HG03521 (cell line): ENCODE measurements at regions not wholly inside any gene's neighbourhood (a gene's known extent, or its start where the extent isn't known, plus 50 kb on each side); places are given as distances from the start of the nearest gene placed in this dataset.

Source experiments
- ATAC-seq: cut with Tn5 transposase; IDR thresholded peaks from one replicate; pipeline ENCODE4 v1.9.1; 2021; ENCODE audit warnings: mild to moderate bottlenecking, moderate library complexity; ENCODE audit not compliant: unreplicated experiment

DNA sequence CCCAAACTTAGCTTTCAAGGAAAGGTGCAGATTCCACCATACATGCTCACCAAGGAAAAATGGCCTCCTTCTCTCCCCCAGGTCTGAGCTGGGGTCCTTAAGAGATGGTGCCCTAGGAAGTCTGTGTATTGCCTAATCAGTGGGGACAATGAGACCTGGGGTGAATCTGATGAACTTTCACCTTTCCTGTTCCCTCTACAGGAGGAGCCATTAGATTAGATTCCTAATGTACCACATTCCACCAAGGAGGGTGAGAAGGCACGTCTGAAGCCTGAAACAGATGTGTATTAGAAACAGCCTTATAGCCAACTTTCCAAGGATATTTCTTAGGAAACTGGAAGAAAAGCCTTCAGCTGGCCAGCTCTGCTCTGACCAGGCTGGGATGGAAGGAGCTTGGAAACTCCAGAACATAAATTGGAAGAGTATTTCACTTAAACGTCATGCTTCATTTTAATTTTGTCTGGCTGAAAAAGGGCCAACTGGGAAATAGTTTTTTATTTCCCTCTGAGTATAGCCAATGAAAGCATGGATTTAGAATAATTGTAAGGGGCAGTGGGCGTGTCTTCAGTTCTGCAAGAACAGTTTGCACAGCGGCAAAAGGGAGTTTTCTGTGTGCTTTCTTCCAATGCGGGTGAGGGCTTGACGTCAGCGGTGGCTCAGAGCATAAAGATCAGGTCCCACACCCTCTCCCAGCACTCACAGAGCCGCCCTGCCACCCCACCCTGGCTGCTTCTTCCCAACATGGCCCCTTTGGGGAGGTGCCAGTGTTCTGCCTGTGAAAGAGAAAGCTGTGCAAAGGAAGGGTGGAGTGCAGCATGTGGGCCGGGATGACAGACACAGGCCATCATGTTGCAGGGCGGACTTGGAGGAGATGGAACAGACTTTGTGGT, 210.9 kb downstream of the ESM1 start:
- no peak for ATAC-seq

DNA sequence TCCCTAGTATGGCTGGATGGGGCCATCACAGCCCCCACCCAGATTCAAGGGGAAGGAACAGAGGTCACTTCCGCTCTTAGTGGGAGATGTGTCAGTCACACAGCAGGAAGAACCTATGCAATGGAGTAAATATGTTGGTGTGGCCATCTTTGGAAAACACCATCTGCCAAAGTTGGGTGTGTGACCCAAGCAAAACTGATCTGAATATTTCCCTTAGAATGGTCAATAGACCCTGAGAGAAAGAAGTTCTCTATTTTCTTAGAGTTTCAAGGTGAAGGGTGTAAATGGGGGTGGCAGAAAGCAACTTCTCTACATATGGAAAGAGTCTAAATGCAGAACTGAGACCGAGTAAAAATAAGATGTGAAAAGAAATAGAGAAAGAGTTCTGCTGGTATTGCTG, 212.7 kb downstream of the ESM1 start:
- ATAC-seq, result no peak

DNA sequence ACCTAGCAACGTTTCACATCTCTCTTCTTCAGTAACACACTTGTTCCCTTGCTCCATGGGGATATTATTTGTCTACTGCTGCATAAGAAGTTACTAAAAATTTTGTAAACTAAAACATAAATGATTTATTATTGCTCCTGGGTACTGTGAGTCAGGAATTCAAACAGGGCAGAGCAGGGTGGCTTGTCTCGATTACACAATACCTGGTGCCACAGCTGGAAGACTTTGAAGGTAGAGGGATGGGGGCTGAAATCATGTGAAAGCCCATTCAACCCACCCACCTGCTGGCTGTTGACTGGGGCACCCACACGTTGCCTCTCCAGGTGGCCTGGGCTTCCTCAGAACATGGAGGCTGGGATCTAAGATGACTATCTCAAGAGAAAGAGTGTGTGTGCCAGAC, 213.2 kb downstream of the ESM1 start:
- no peak for ATAC-seq

DNA sequence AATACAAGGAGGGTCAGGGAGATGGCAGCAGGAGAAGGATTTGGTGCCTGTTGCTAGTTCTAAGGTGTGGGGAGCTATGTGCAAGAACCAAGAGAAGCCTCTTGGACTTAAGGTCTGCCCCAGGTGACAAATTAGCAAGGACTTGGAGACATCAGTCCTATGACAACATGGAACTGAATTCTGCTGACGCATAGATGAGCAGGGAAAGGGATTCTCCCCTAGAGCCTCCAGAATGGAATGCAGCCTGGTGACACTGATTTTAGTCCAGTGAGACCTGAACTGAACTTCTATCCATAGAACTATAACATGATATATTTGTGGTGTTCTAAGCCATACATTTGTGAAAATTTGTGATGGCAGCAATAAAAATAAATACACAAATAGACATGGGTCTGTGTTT, 215.6 kb downstream of the ESM1 start:
- ATAC-seq, result no peak

DNA sequence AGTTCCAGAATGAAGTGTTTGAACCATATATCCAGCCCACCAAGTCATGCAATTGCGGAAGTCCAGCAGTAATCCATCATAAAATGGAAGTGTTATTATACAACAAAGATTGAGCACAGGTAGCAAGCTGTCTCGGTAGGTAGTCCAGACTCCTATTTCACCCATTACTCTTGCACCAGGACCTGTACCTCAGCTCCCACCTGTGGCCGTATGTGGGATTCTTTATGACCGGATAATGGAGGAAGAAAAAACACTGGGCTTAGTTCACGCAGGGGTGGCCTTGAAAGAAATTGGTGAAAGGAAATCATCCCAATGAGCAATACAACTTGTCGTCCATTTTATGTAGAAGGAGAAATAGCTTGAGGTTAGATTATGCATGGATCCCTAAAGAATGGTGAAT, 216.3 kb downstream of the ESM1 start:
- no peak for ATAC-seq

DNA sequence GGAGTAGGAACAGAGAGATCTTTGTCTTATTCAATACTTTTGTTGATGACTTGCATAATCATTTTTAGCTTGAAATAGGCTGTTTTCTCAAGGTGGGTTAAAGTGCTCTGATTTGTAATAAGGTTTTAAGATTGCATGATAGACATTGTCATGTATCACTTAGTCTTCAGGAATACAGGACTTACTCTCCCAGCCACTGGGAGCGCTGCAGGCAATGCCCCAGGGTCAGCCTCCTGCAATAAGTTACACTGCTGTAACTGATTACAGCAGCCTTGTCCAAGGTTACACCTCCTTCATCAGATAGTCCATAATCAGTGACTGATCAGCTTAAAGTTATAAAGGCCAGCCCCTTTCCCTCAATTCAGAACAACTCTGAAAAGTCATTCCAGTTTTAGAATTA, 218.6 kb downstream of the ESM1 start:
- no peak for ATAC-seq

DNA sequence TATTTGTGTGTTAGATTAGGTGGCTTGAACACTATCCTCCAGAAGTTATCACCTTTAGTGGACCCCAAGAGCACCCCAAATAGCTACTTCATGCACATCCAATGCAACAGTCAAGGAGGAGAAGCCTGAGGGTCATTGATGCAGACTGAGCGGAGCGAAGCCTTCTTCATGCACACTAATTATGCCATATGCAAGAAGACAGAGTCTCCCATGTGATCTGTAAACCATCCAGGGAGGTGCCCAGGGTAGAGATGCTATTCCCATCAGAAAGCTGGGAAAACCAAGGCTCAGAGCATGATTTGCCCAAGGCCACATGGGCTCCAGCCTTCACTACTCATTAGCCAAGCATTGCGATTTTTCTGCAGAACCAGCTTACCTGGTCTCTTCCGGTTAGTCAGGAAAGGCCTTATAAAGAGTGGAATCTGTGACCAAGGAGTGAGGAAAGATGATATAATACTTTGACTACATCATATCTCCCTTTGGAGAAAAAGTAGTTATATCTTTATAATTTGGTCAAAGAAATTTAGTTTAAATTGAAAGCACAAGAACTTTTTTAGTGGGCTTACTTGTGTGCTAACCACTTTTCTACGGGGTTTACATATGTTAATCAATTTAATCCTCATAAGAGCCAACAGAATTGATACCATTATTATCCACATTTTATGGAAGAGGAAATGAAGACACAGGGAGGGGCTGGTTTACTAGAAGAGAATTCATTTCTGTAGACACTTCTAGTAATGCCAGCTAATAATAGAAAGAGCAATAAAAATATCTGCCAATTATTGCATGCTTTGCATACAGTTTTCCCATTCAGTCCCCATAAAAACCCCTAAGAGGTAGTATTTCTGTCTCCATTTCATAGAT, 220.0 kb downstream of the ESM1 start:
- ATAC-seq, result no peak

DNA sequence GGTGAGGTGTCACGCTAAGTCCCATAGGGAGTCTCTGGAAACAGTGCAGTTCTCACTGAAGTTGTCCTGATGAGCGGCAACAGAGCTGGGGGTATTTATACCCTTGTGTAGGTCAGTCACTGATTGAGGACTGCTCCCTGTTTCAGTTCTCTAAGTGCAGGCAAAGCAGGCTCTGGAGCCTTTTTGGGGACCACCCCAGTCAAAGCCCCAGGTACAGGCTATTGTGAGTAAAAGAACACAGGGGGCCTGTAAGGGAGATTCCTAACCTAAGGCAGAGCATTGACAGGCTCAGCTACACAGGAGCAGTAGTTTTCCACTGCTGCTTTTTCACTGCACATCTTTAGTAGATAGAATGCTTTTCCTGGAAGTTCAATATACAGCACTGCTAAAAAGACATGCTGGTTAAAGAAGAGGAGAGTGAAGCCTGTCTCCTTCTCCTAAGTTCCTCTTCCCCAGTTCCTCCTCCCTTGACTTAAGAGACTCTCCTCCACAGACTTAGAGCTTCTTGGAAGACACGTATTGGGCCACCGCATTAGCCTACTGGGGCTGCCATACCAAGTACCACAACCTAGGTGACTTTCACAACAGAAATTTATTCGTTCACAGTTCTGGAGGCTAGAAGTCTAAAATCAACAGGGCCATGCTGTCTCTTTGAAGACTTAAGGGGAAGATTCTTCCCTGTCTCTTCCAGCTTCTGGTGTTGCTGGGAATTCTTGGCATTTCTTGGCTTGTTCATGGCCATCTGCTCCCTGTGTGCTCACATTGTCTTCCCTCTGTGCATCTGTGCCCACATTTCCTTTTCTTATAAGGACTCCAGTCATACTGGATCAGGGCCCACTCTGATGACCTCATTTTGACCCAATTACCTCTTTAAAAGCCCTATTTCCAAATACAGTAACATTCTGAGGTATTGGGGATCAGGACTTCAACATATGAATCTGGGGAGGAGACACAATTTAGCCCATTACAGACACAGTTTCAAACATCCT, 221.0 kb downstream of the ESM1 start:
- no peak for ATAC-seq

DNA sequence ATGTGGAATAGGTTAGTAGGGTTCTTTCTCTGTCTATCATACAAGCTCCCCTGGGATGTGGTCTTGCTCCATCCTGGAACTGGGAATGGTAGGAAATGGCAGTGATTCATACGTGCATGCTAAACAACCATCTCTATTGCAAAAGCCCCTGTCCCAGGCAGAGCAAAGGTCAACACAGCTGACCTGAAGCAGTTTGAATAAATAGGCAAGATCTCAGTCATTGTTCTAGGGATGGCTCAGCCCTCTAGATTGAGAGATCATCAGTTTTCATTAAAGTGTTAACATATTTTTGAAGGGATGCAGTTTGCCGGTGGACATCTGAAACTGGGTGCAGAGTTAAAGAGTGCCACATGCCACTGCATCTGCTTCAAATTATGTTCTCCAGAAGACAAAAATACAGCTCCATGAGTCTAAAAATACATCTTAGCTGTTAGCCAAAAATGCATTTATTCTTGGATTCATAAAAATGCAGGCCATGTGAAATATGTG, 224.1 kb downstream of the ESM1 start:
- ATAC-seq, result no peak

DNA sequence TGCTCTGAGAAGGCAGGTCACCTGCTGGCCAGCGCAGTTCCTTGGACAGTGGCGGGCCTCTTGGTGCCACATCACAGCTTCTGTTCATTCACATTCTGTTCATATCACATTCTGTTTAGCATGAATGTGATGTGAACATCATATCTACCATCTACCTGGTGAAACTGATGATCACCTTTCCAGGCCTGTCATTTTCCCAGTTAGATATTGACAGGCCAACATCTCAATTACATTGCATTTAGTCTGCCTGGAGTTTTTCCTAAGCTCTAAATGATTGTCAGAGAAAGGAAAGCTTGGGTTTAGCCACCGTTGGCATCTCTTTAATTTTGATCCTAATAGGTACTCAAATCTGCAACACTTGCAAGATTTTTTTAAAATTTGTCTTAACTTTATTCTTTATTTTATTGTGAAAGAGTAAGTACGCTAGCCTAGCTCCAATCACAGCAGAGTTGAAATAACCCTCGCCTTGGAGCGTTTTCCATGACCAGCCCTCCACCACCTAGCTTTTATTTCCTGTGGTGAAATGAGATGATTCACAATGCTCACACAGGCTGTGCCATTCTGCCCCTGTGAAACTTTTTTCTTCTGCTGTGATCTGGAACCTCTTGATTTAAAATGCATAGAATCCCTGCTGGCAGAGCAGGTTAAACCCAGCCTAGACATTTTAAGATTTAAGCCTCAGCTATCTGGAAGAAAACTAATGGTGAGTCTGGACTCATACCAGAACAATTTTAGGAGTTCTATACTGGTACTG, 225.0 kb downstream of the ESM1 start:
- no peak for ATAC-seq

DNA sequence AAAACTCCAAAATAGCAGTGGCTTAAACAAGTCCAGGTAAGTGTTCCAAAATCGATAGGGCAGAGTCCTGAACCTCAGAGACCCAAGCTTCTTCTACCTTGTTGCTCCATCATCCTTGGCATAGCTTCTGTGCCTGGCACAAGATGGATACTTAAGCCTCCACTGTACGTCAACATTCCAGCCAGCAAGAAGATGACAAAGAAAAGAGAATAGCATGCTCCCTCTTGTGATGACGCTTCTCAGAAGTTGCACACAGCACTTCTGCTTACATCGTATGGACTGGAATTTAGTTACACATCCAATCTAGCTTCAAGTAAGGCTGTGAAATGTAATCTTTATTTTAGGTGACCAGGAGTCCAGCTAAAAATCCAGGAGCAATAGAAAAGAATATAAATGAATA, 227.4 kb downstream of the ESM1 start:
- no peak for ATAC-seq

DNA sequence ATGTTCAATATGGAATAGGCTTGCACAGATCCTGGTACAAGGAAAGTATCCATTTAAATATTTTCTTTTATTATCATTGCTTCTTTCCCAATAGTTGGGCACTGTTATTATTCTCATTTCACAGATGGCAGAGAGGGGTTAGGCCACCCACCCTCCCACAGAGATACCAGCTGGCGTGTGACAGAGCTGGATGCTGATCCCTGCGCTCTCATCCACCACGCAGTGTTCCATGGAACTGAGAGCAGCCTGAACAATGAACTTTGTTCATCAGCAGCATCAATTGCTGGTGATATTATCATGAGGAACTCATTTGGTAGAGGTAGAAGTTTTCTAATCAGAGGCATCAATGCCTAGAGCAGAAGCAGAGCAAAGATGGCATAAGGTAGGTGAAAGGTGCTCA, 227.9 kb downstream of the ESM1 start:
- ATAC-seq, result no peak

DNA sequence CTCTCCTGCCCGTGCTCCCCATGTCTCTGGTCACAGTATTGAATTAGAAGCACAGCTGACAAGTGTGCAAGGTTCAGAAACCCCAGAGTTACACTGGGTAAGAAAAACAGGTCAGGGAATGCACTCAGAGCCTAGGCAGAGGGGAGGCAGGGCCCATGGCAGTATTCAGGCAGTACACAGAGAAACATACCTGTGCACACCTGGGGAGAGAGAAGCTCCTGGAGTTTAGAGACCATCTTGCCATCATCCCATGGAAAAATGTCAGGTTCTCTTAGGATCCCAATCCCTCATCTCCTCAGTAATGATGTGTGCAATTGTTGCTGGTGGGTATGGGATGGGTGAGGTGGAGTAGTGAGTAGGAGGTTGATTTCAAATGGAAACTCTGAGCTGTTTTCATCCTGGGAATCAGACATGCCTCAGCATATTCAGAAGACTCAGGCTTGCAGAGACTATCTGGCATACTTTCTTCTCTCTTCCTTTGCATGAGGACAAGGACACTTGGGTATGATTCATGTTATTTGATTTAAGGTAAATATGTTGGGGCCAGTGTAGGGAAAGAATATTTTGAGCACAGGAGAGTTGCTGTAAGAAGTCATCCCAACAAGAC, 228.5 kb downstream of the ESM1 start:
- ATAC-seq, result no peak

DNA sequence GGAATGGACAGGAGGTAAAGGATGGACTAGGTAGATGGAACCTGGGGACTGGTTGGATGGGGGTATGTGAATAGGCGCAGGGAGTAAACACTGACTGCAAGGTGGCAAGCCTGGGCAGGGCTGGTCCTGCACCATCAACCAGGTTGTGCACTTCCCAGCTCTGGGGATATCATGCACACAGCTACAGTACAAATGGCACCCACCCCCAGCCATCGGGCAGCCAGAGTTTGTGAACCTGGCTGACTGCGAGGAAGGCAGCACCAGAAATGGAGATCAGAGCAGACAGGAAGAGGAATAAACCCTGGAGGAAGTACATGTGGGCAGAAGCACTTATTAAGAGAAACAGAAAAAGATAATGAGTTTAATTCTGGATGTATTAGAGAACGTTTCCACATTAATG, 229.1 kb downstream of the ESM1 start:
- ATAC-seq, result no peak

DNA sequence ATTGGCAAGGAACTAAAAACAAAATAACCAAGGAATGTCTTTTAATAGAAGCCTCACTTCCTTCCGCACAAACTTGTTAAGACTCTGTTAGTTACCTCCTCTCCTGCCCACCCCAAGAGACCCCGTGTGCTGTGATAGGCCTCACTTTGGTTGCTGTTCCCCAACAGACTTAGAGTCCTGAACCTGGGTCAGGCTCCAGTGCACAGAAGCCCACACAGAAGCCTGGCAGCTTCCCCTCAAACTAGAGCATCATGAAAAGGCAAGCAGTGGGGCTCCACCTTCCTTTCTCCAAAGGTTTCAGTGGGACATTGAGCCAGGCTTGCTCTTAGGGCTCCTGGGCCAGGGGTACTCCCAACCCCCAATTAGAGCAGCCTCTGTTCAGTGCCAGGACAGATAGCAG, 230.5 kb downstream of the ESM1 start:
- ATAC-seq, result no peak

DNA sequence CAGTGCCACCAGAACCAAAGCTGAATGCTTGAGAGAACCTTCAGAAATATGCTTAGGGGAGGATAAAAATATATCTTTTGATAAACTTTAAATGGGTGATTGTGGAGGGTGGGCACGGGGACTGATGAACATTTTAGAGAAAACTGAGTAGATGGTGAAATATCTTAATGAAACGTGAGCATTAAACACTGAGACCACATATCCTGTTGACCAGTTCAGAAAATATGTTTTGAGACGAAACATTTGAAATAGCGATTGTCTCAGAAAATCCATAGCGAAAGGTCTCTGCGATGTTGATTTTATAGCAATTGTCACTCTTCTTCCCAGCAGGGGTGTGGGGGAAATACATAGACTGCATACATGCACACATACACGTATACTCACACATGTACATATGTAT, 231.0 kb downstream of the ESM1 start:
- ATAC-seq, result no peak

DNA sequence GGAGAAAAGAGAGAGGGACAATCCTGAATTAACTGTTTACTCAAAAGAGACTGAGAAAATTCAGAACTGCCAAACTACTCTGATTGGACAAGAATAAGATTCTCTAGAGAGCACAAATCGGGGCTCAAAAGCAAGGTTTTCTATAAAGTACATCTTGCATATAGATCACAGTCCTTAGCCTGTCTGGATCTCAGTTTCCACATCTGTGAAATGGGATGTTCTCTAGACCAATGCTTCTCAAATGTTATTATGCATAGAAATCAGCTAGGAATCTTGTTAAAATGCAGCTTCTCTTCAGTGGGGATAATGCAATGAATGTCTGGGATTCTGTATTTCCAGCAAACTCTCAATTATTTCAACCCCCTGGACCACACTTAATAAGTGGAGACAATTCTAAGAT, 231.6 kb downstream of the ESM1 start:
- no peak for ATAC-seq

DNA sequence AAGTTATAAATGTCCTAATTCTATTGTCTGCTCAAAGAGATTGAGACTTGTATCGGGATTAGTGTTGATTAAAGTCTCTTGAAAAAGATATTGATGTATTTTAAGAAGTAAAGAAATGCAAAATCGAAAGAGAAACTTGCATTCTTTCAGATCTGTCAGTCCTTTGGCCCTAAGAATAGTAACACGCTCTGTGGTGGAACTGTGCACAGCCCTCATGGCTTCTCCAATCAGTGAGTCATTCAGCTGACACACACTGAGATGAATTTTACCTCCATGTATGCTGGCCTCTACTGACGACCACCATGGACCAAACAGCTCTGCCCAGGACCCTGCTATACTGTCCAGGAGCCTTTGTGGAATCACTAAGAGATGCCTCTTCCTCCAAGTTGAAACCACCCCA, 232.4 kb downstream of the ESM1 start:
- peak; percentile 90 for ATAC-seq

DNA sequence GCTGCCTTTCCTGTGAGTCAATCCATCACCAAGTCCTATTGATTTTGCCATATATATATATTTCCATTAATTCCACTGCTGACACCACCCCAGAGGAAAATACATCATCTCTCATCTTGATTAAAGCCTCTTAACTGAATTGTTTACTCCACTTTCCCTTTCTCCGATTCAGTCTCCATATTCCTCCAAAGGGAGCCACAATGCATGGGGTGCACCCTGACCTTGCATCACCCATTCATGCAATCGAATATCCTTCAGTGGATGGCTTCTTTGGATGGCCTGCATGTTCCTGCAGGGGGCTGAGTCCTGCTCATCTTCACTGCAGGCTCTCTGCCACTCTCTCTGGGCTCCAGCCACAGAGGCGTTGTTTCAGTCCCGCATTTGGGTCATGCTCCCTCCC, 231.0 kb downstream of the SNX18 start:
- ATAC-seq, result no peak
